HPDE6-E6E7 (cell line): ENCODE measurements at regions not wholly inside any gene's neighbourhood (a gene's known extent, or its start where the extent isn't known, plus 50 kb on each side); places are given as distances from the start of the nearest gene placed in this dataset.
A peak's percentile ranks its signal among the peaks of the same experiment; 100 is the strongest.

Experiments
- DNase-seq: peaks from one replicate; pipeline ENCODE4 v3.0.0; 2011; ENCODE audit warnings: missing footprints; ENCODE audit errors: extremely low spot score

GRCh38 chr18:73735836-73736235 lies 411.8 kb downstream of the FBXO15 start:
- no peak for DNase-seq

- no peak for DNase-seq
These were observed 413.8 kb downstream of the FBXO15 start for GRCh38 chr18:73733806-73734314.

DNA sequence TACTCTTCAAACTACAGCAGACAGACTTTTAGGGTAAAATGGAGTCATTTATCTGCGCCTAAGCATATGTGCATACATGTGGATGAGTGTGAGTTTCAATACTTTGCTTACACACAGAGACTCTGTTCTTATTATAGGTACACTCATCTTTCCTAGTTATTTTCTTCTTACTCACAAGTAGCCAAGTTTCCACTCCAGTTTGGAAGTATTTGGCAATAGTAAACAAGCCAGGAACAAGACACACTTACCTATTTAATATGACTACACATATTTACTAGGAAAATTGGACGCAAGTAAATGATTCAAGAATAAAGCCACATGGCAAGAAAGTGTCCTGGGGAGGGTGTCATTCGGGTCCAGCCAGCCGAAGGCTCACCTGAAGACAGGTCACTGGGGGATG lies 414.3 kb downstream of the FBXO15 start:
- DNase-seq: no peak

DNA sequence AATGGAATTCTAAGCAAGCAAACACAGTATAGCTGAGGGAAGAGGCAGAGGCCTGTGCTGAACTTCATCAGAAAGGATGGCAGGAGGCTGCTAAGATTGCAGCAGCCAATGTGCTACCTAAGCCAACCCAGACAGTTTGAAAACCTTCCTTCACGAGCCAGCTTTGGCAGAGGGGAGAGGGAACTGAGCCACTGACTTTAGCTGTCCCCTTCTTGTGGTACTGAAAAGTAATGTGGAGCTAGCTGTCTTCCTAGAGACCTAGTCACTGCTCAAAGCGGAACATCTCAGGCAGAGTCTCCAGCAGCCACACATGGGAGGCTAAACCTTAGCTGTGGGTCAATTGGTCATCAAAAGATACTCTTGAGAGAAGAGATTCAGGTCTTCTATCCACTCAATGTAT lies 419.0 kb downstream of the FBXO15 start:
- no peak for DNase-seq

- no peak for DNase-seq
These were observed 422.7 kb downstream of the FBXO15 start for GRCh38 chr18:73724958-73725357.

- DNase-seq: no peak
These were observed 428.0 kb downstream of the FBXO15 start for GRCh38 chr18:73719611-73720010.

DNA sequence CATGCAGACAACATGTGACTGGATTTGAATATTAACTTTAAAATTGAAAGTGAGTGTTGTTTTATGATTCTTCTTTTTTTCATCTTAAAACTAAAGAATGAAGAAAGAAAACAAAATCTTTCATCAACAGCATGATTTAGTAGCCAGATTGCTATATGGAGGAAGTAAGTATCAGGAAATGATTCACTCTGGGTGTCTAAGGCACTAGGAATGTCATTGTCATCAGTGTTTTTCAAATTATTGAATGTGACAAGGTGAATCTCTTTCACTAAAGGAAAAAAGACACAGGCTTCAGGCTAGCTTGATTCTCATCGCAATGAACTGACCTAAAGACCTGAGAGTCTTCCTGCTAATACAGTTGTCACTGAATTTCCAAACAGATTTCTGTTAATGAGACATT lies 430.1 kb downstream of the FBXO15 start:
- DNase-seq: peak; percentile 13

DNA sequence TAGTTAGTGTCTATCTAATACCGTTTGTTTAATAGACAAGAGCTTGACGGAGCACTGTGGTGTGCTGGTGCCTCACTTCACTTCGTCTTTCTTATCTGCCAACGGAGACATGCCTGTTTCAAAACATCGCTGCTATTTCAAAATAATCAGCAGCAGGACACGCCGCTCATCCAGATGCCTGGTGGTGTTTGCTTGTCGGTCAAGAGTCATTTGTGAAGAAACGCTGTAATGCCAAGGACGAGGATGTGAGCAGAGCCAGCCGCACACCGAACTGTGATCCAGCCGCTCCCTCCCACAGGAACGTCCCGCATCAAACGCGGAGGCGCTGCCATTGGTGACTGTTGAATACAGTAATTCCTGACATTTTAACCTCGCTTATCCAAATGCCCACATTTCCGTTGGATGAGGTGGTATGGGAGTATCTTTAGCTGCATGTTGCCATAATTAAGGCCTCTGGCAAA lies 432.4 kb downstream of the FBXO15 start:
- no peak for DNase-seq

DNA sequence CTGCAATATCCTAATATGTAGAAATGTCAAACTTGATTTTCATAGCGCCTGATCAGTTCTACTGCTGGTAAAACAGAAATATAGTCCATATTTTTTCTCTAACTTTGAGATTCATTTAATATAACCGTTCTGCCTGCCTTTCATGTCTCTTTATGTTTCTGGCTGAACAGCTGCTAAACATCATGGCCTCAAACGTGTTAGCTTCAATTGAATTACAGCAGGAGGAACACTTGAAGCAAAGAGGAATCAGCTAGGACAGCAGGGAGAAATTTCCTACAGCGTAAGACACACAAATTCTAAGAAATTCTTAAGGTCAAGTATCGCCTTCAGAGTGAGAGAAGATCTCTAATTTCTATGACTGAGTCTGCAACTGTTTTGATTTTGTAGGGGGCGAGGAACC lies 433.2 kb downstream of the FBXO15 start:
- DNase-seq: no peak

- no peak for DNase-seq
These were observed 436.4 kb downstream of the FBXO15 start for GRCh38 chr18:73711256-73711655.

- no peak for DNase-seq
These were observed 439.0 kb downstream of the FBXO15 start for GRCh38 chr18:73708591-73708990.

- DNase-seq: no peak
These were observed 440.6 kb downstream of the FBXO15 start for GRCh38 chr18:73707035-73707434.

DNA sequence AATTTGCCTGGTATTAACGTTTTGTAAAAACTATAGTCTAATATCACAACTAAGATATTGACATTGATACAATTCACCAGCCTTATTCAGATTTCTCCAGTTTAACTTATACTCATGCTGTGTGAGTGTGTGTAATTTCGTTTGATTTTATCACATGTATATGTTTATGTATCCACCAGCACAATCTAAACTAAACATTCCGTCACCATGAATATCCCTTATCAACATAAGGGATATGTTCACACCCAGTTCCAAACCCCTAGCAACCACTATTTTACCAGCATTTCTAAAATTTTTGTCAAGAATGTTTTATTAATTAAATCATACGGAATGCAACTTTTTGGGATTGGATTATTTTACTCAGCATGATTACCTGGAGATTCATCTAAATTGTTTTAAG lies 450.3 kb downstream of the FBXO15 start:
- DNase-seq: no peak

- DNase-seq: no peak
These were observed 450.9 kb downstream of the FBXO15 start for GRCh38 chr18:73696698-73697097.

DNA sequence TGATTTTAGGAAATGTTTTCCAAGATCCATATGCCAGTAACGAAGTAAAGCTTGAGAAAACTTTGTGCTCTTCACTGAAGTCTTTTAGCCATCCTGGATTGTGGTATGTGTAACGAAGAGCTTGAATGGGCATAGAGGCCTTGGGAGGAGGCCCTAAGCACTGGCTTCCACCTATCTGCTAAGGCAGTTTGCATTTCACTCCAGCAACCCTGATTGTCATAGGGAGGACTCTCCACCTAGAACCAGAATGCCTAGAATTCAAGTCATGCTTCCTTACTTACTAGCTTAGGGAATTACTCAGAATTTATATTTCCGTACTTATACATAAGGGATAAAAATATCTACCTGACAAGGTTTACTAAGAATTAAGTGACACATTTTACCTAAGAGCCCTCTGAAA lies 451.5 kb downstream of the FBXO15 start:
- DNase-seq: no peak

DNA sequence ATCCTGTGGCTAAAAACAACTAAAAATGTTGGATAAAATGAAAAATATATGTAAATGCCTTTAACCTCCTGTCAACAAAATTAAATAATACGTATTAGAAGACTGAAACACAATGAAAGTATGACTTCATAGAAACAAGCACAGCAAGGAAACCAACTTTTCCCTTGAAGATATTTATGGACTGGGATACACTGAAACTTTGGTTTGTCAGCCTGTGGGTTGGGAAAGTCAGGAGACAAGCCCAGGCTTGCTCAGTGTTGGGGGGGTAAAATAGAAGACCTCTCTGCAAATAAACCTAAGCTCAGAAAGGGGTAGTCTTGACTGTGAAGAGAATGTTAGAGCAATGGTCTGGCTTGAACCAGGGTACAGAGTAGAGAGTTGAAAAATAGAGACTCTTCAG lies 454.5 kb downstream of the FBXO15 start:
- DNase-seq: no peak

DNA sequence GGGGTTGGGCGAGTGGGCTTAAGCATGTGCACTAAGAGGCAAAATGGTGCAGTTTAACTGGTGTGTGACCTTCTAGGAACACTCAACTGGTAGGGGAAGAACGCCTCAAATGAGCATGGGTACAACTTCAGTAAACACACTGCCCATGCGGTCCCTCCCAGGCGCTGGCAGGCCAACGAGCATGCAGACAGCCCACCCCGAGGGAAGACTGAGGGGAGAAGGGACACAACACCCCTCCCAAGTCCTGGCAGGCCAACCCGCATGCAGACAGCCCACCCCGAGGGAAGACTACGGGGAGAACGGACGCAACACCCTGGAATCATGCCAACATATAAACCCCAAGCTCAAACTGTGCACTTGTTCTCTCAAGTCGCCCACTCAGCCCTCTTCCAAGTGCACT lies 456.0 kb downstream of the FBXO15 start:
- DNase-seq: no peak

DNA sequence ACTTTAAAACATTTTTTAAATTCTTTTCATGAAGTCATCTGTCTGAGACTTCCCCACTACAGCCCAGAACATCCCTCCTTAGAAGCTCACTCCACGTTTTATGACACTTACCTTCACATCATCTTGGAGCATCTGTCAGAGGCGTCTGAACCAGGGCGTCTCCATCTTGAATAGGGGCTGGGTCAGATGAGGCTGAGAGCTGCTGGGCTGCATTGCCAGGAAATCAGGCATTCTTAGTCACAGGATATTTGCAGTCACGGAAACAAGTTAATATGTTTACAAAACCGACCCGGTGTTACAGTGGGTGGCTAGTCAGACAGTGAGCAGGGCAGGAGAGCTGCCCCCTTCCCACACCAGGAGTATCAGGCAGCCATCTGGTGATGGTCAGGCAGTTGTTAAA lies 456.5 kb downstream of the FBXO15 start:
- no peak for DNase-seq

GRCh38 chr18:73690222-73690621 lies 457.4 kb downstream of the FBXO15 start:
- DNase-seq: no peak

DNA sequence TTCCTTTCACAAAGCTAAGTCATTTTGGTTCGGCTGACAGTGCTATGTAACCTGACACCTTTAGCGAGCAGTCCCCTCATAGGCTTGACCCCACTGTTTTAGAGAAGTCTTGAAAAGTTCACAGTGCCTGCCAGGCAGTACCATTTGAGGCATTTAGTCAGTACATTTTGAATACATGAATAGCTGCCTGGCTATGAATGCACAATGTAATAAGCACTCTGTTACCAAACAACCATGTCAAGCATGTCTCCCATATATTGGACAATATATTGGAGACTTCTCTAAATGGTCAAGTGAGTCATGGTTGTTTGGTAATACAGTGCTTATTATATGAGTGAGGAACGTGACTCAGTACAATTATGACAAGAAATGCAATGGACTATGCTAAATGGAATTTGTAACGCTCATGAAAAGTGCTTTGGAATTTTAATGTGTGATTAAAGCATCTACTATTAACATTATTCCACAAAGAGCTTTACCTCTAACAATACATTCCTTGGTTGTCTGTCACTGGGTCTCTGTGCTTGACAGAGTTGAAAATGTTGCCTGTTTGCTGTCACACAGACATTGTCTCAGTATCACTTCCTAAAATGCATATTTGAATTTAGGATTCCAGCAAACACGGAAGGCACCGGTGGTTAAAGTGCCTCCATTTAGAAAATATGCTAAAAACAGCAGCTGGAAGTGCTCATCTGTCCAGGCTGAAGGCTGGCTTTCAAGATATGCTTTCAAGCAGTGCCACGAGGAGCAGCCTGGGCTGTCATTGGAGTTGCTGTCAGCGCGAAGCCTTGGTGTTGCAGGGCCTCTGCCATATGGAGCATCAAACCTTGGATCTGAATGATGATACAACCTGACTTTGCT lies 458.6 kb downstream of the FBXO15 start:
- DNase-seq: no peak

GRCh38 chr18:73688161-73688560 lies 459.5 kb downstream of the FBXO15 start:
- no peak for DNase-seq

- DNase-seq: peak; percentile 39
These were observed 463.0 kb downstream of the FBXO15 start for GRCh38 chr18:73684647-73685046.

DNA sequence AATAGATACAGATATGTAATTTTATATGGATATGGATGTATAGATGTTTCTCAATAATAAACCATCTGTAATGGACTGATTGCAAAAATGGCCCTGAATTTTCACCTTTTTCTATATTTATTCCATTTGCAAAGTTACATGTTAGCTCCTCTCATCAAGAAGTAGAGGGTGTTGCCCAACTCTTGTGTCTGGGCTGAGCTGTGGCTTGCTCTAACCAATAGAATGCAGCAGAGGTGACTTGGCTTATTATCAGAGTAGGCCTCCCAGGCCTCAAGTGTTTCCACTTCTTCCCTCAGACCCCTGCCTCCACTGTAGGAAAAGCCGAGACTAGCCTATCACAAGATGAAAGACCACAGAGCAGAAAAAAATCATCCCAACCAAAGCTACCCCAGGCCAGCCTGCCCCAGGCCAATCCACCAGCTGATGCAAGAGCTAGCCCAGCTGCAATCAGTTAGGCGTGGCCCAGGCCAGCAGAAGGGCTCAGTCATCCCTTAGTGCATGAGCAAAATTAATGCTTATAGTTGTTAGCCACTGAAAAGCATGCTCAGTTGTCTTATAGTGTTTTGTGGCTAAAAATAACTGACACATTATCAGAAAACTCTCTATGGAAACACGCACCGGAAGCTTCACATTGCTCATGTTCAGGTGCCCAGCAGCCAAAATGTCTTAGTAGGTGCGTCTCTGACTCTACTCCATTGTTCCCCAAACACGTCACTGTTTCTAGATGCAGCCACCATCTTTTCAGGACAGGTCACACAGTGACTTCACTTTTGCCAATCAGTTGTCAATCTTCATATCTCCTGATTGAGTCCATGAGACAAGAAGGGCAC lies 464.0 kb downstream of the FBXO15 start:
- DNase-seq: no peak
